ENCODE measurements at regions not wholly inside any gene's neighbourhood (a gene's known extent, or its start where the extent isn't known, plus 50 kb on each side); places are given as distances from the start of the nearest gene placed in this dataset.

DNA sequence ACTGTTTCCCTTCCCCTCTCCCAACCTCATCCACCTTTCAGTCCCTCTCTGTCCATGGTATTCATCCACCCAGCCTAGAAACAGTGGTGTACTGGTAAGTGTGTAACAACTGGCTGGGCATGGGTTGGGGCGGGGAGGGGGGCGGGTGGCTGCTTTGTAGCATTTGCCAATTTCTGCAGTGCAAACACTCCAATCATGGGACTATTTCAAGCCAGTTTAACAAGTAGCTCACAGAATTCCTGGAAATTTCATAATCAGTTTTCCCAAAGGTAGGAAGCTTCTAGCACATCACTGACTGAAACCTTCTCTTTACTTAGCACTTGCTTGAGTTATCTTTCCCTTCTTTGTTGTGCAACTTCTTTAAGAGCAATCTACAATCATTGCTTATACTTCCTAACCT is 100.8 kb upstream of the WASF3 start:
- peaks cover 4% of the 10 kb centered on the region for H3K27me3 ChIP-seq (replicated peaks; ENCODE audit: control insufficient read depth, insufficient read depth, low read length, poor library complexity, severe bottlenecking)
- DNase-seq = no peak
- H3K4me3 ChIP-seq (ENCODE audit: insufficient read depth, low read depth, low read length, poor library complexity, severe bottlenecking) = no peak overlapping the region
- H3K36me3 ChIP-seq (ENCODE audit: control insufficient read depth, insufficient read depth, low read length) = no peaks in the 10 kb centered on the region
- H3K4me1 ChIP-seq (ENCODE audit: control insufficient read depth, insufficient read depth, low read length, poor library complexity, severe bottlenecking) = no peaks in the 10 kb centered on the region
- H3K27ac ChIP-seq (ENCODE audit: insufficient read depth, low read length, poor library complexity, severe bottlenecking) = no peak overlapping the region
- H3K9me3 ChIP-seq (ENCODE audit: control insufficient read depth, low read length) = no peaks in the 10 kb centered on the region

- H3K27ac ChIP-seq (ENCODE audit: insufficient read depth, low read length, poor library complexity, severe bottlenecking) = no peak overlapping the region
- peaks cover 4% of the 10 kb centered on the region for H3K27me3 ChIP-seq (replicated peaks; ENCODE audit: control insufficient read depth, insufficient read depth, low read length, poor library complexity, severe bottlenecking)
- no peak for DNase-seq
- H3K9me3 ChIP-seq (ENCODE audit: control insufficient read depth, low read length) = no peaks in the 10 kb centered on the region
- H3K4me1 ChIP-seq (ENCODE audit: control insufficient read depth, insufficient read depth, low read length, poor library complexity, severe bottlenecking) = no peaks in the 10 kb centered on the region
- H3K4me3 ChIP-seq (ENCODE audit: insufficient read depth, low read depth, low read length, poor library complexity, severe bottlenecking) = no peak overlapping the region
- H3K36me3 ChIP-seq (ENCODE audit: control insufficient read depth, insufficient read depth, low read length) = no peaks in the 10 kb centered on the region
Observed at GRCh38 chr13:26457212-26457611, 100.3 kb upstream of the WASF3 start.

- H3K27ac ChIP-seq (ENCODE audit: insufficient read depth, low read length, poor library complexity, severe bottlenecking) = no peak overlapping the region
- no peak overlapping the region for H3K4me3 ChIP-seq (ENCODE audit: insufficient read depth, low read depth, low read length, poor library complexity, severe bottlenecking)
- no peaks in the 10 kb centered on the region for H3K36me3 ChIP-seq (ENCODE audit: control insufficient read depth, insufficient read depth, low read length)
- H3K9me3 ChIP-seq (ENCODE audit: control insufficient read depth, low read length) = no peaks in the 10 kb centered on the region
- no peak for DNase-seq
- H3K27me3 ChIP-seq (replicated peaks; ENCODE audit: control insufficient read depth, insufficient read depth, low read length, poor library complexity, severe bottlenecking) = peaks cover 4% of the 10 kb centered on the region
- no peaks in the 10 kb centered on the region for H3K4me1 ChIP-seq (ENCODE audit: control insufficient read depth, insufficient read depth, low read length, poor library complexity, severe bottlenecking)
Observed at GRCh38 chr13:26458196-26458749, 99.2 kb upstream of the WASF3 start.

DNA sequence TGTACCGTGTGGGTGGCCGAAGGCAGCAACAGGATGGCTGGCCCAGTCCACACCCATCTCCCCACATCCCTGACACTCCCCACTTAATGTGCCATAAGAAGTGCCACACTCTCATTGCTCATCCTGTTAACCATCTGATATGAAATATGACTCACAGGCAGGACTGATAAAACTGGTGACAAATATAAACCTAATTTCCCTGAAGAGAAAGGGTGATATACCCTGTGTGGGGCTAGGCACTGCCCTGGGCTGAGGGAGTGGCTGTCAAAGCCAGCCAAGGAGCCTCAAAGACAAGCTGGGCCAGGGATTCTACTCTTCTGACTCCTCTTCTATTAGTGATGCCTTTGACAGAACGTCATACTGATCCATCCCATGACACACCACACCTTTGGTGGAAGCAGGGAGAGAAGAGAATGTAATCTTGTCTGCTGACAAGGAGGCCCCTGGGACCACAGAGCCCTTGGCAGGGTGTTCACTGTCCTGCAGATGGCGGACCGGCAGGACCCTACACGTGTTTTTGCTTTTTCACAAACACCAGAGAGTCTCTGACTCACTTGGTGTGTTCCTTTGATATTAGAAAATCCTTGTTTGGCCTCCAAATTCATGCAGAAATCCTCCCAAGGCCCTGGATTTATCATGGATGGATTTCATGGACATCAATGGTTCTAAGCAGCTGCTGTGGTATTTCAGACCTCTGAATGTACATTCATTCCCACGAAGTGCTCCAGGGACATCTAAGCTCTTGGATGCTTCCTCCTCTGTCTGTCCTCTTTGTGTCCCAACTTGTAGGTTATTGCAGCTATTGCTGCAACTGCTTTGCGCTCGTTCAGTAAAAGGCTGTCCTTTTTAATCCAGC is 98.0 kb upstream of the WASF3 start:
- Histone ChIP-seq H3K27ac (ENCODE audit: insufficient read depth, low read length, poor library complexity, severe bottlenecking) (no peak overlapping the region), H3K27me3 (replicated peaks; ENCODE audit: control insufficient read depth, insufficient read depth, low read length, poor library complexity, severe bottlenecking) (peaks cover 4% of the 10 kb centered on the region), H3K9me3 (ENCODE audit: control insufficient read depth, low read length) (no peaks in the 10 kb centered on the region), H3K4me3 (ENCODE audit: insufficient read depth, low read depth, low read length, poor library complexity, severe bottlenecking) (no peak overlapping the region), H3K4me1 (ENCODE audit: control insufficient read depth, insufficient read depth, low read length, poor library complexity, severe bottlenecking) (no peaks in the 10 kb centered on the region), H3K36me3 (ENCODE audit: control insufficient read depth, insufficient read depth, low read length) (no peaks in the 10 kb centered on the region)
- no peak for DNase-seq

DNA sequence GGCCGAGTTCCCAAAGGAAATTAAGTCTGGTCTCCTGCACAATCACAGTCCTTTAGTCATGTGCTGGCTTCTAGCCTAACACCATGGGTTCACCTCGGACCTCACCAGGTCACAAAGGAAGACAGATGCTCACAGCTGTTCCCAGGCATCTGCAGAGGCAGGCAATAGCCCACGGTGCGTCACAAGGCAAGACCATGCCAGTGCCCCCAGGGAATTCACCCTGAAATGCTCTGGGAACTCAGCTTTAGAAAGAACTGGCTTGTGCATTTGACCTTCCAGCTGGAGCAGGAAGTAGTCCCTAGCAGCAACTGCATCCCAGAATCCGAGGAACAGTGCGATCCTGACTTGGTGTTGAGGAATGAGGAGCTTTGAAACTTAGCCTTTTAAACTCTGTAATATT is 96.8 kb upstream of the WASF3 start:
- no peaks in the 10 kb centered on the region for H3K4me1 ChIP-seq (ENCODE audit: control insufficient read depth, insufficient read depth, low read length, poor library complexity, severe bottlenecking)
- H3K27me3 ChIP-seq (replicated peaks; ENCODE audit: control insufficient read depth, insufficient read depth, low read length, poor library complexity, severe bottlenecking) = peaks cover 4% of the 10 kb centered on the region
- no peaks in the 10 kb centered on the region for H3K36me3 ChIP-seq (ENCODE audit: control insufficient read depth, insufficient read depth, low read length)
- no peak for DNase-seq
- no peak overlapping the region for H3K27ac ChIP-seq (ENCODE audit: insufficient read depth, low read length, poor library complexity, severe bottlenecking)
- no peak overlapping the region for H3K4me3 ChIP-seq (ENCODE audit: insufficient read depth, low read depth, low read length, poor library complexity, severe bottlenecking)
- H3K9me3 ChIP-seq (ENCODE audit: control insufficient read depth, low read length) = no peaks in the 10 kb centered on the region

- H3K4me3 ChIP-seq (ENCODE audit: insufficient read depth, low read depth, low read length, poor library complexity, severe bottlenecking) = no peak overlapping the region
- H3K4me1 ChIP-seq (ENCODE audit: control insufficient read depth, insufficient read depth, low read length, poor library complexity, severe bottlenecking) = no peaks in the 10 kb centered on the region
- peaks cover 4% of the 10 kb centered on the region for H3K27me3 ChIP-seq (replicated peaks; ENCODE audit: control insufficient read depth, insufficient read depth, low read length, poor library complexity, severe bottlenecking)
- no peaks in the 10 kb centered on the region for H3K9me3 ChIP-seq (ENCODE audit: control insufficient read depth, low read length)
- H3K27ac ChIP-seq (ENCODE audit: insufficient read depth, low read length, poor library complexity, severe bottlenecking) = no peak overlapping the region
- no peak for DNase-seq
- H3K36me3 ChIP-seq (ENCODE audit: control insufficient read depth, insufficient read depth, low read length) = no peaks in the 10 kb centered on the region
Observed at GRCh38 chr13:26463296-26463695, 94.2 kb upstream of the WASF3 start.

- no peak for DNase-seq
- Histone ChIP-seq H3K4me1 (ENCODE audit: control insufficient read depth, insufficient read depth, low read length, poor library complexity, severe bottlenecking) (no peaks in the 10 kb centered on the region), H3K36me3 (ENCODE audit: control insufficient read depth, insufficient read depth, low read length) (no peaks in the 10 kb centered on the region), H3K9me3 (ENCODE audit: control insufficient read depth, low read length) (no peaks in the 10 kb centered on the region), H3K4me3 (ENCODE audit: insufficient read depth, low read depth, low read length, poor library complexity, severe bottlenecking) (no peak overlapping the region), H3K27ac (ENCODE audit: insufficient read depth, low read length, poor library complexity, severe bottlenecking) (no peak overlapping the region), H3K27me3 (replicated peaks; ENCODE audit: control insufficient read depth, insufficient read depth, low read length, poor library complexity, severe bottlenecking) (peaks cover 4% of the 10 kb centered on the region)
Observed at GRCh38 chr13:26463848-26464247, 93.6 kb upstream of the WASF3 start.

- Histone ChIP-seq H3K9me3 (ENCODE audit: control insufficient read depth, low read length) (no peaks in the 10 kb centered on the region), H3K4me3 (ENCODE audit: insufficient read depth, low read depth, low read length, poor library complexity, severe bottlenecking) (no peak overlapping the region), H3K27ac (ENCODE audit: insufficient read depth, low read length, poor library complexity, severe bottlenecking) (no peak overlapping the region), H3K36me3 (ENCODE audit: control insufficient read depth, insufficient read depth, low read length) (no peaks in the 10 kb centered on the region), H3K27me3 (replicated peaks; ENCODE audit: control insufficient read depth, insufficient read depth, low read length, poor library complexity, severe bottlenecking) (no peaks in the 10 kb centered on the region), H3K4me1 (ENCODE audit: control insufficient read depth, insufficient read depth, low read length, poor library complexity, severe bottlenecking) (no peaks in the 10 kb centered on the region)
- DNase-seq = no peak
Observed at GRCh38 chr13:26465514-26465913, 92.0 kb upstream of the WASF3 start.

GRCh38 chr13:26465954-26466353 is 91.5 kb upstream of the WASF3 start:
- Histone ChIP-seq H3K4me1 (ENCODE audit: control insufficient read depth, insufficient read depth, low read length, poor library complexity, severe bottlenecking) (no peaks in the 10 kb centered on the region), H3K27ac (ENCODE audit: insufficient read depth, low read length, poor library complexity, severe bottlenecking) (no peak overlapping the region), H3K27me3 (replicated peaks; ENCODE audit: control insufficient read depth, insufficient read depth, low read length, poor library complexity, severe bottlenecking) (no peaks in the 10 kb centered on the region), H3K36me3 (ENCODE audit: control insufficient read depth, insufficient read depth, low read length) (no peaks in the 10 kb centered on the region), H3K9me3 (ENCODE audit: control insufficient read depth, low read length) (no peaks in the 10 kb centered on the region), H3K4me3 (ENCODE audit: insufficient read depth, low read depth, low read length, poor library complexity, severe bottlenecking) (no peak overlapping the region)
- no peak for DNase-seq

DNA sequence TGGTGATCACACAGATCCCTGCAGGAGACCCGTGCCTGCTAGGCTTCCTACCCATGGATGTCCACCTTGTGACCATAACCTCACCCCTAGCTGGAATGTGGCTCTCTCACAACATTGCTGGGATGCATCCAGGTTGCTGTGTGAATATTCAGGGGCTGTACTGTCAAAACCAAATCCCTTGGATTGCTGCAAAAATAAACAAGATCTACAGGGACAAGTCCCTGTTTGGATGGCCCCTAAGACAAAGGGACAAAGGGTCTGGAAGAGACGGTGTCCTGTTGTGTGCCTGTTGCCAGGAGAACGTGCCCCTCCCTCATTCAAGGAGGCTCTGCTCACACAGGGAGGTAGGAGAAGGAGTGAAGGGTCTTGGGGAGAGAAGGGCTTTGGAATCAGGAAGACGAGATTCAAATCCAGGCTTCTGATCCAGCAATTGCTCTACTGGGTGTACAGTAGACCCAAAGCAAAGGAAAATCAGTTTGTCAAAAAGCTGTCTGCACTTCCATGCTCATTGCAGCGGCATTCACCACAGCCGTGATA is 89.2 kb upstream of the WASF3 start:
- Histone ChIP-seq H3K36me3 (ENCODE audit: control insufficient read depth, insufficient read depth, low read length) (no peaks in the 10 kb centered on the region), H3K4me3 (ENCODE audit: insufficient read depth, low read depth, low read length, poor library complexity, severe bottlenecking) (no peak overlapping the region), H3K4me1 (ENCODE audit: control insufficient read depth, insufficient read depth, low read length, poor library complexity, severe bottlenecking) (no peaks in the 10 kb centered on the region), H3K27ac (ENCODE audit: insufficient read depth, low read length, poor library complexity, severe bottlenecking) (no peak overlapping the region), H3K9me3 (ENCODE audit: control insufficient read depth, low read length) (no peaks in the 10 kb centered on the region), H3K27me3 (replicated peaks; ENCODE audit: control insufficient read depth, insufficient read depth, low read length, poor library complexity, severe bottlenecking) (no peaks in the 10 kb centered on the region)
- DNase-seq = no peak

Data from effector memory CD4-positive, alpha-beta T cell (primary cell).